HG02852 (cell line): ENCODE measurements at regions not wholly inside any gene's neighbourhood (a gene's known extent, or its start where the extent isn't known, plus 50 kb on each side); places are given as distances from the start of the nearest gene placed in this dataset.
"Not testable (repeated sequence)": the region's sequence is repeated elsewhere in the genome, so short reads cannot be mapped to it uniquely, and the experiment has no call there.

Experiments used
- ATAC-seq: cut with Tn5 transposase; IDR thresholded peaks from one replicate; pipeline ENCODE4 v1.9.1; 2021; ENCODE audit warnings: mild to moderate bottlenecking, moderate library complexity; ENCODE audit not compliant: unreplicated experiment

GRCh38 chr5:167071981-167072610, 1219.3 kb upstream of the WWC1 start:
- ATAC-seq = no peak

GRCh38 chr5:167081561-167081960, 1209.9 kb upstream of the WWC1 start:
- ATAC-seq = no peak

DNA sequence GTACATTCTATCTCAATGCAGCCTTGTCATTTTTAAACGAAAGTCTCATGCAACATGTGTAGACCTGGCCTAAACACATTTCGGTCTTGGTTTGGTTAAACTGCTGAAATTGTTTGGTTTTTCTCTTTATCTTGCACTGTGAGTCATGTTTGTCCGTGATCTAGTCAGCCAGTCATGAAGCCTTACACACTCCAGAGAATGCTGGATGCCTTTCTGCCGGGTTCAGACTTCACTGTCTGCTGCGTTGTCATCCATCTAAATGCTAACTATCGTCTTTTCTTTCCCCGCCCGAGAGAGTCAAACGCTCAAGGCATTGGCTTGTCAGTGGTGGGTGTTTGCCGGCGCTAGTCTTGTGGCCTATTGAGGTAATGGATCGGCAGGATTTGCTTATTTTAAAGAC, 1194.6 kb upstream of the WWC1 start:
- ATAC-seq = no peak

DNA sequence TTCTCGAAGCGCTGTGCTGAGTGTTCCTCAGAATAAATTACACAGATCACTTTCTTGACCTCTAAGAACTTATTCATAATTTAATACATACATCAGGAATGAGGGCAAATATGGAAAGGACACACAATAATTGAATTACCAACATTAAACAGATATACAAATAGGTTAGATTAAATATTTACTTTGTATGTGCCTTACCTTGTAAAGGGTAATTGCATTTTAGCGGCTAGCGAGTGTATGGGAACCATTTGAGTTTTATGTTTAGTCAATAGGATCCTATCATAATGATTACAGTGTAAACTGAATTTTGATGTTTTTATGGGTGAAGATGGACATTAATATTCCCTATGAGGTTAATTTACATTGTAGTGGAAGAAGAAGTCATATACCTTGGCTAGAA, 1187.1 kb upstream of the WWC1 start:
- ATAC-seq = no peak

DNA sequence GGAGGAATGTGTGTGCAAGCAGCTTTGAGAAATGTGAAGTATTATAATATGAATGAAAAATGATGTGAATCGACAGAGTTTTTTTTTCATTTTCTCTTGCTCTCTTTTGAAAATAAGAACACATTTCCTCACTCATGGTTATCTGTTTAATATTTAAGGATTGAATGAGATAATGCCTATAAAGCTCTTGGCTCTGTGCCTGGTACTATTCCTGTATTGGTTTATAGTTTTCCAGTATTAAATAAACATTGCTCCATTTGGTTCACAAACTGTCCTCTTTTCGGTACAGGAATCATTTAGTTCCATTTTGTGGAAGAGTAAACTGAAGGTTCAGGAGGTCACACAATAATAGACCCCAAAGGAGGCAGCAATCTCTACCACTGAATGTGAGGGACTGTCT, 1185.5 kb upstream of the WWC1 start:
- ATAC-seq = no peak

- no peak for ATAC-seq
Measured at GRCh38 chr5:167107684-167108083, 1183.8 kb upstream of the WWC1 start.

GRCh38 chr5:167108266-167108665, 1183.2 kb upstream of the WWC1 start:
- not testable (repeated sequence) for ATAC-seq

DNA sequence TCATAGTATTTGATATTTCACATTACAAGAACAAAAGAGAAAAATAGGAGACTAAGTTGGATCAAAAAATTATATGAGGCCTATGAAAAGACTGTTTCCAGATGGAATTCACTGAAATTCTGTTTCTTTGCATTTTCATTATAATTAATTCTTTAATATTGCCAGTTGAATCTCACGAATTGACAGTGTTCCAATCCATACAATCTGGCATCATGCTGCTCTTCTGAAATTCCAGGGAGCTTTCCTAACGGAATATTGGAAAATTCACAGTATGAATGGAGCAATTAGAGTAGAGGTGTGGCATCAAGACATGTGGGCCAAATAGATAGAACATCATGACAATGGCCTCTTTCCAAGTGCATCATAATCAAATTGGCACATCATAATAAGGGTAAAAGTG, 1178.9 kb upstream of the WWC1 start:
- no peak for ATAC-seq

DNA sequence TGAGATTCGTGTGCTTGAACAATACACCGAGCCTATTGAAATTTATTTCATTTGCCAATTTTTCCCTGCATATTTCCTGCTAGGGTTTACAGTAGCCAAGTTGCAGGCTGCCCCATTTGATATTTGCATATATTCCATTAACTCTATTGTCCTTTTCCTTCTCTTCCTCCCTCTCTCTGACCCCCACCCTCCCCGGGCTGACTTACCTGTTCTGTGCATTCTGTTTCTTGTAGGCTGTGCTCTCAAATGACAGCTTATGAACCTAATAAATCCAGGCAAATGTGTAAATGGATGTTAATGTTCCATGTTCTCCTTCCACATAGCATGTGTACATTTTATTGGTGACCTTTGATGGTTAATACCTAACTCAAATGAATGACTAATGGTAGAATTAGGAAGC, 1169.2 kb upstream of the WWC1 start:
- no peak for ATAC-seq

DNA sequence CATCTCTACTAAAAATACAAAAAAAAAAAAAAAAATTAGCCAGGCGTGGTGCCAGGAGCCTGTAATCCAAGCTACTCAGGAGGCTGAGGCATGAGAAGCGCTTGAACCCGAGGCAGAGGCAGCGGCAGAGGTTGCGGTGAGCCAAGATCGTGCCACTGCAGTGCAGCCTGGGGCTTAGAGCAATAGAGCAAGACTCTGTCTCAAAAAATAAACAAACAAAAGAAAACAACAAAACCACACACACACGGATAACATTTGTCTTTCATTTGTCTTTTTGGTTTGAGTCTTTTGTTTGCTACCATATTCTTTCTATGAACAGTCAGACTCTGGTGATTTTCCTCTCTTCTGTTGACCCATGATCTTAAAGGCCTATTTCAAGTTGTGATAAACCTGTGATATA, 1168.3 kb upstream of the WWC1 start:
- ATAC-seq = no peak

- no peak for ATAC-seq
Measured at GRCh38 chr5:167128581-167128980, 1162.9 kb upstream of the WWC1 start.

- ATAC-seq = no peak
Measured at GRCh38 chr5:167140548-167141291, 1150.7 kb upstream of the WWC1 start.

DNA sequence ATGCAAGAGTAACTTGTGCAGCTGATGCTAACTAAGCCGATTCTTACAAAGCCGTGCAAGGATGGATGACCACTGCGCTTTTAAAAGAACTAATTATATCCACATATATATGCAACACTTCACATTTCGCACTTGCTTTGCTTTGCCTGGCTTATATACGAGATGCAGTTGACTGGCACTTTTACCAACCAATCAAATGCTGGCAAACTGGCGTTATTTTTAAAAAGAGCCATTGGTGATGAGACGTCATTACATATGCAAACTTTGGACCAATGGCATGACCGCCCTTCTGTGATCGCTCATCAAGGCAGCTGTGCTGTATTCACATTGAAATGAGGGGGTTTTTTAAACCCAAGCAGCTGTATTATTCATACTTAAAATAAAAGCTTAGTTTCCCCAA, 1147.7 kb upstream of the WWC1 start:
- no peak for ATAC-seq

- no peak for ATAC-seq
Measured at GRCh38 chr5:167145841-167146240, 1145.6 kb upstream of the WWC1 start.

- ATAC-seq = no peak
Measured at GRCh38 chr5:167147879-167148278, 1143.6 kb upstream of the WWC1 start.

- no peak for ATAC-seq
Measured at GRCh38 chr5:167150661-167151060, 1140.8 kb upstream of the WWC1 start.

DNA sequence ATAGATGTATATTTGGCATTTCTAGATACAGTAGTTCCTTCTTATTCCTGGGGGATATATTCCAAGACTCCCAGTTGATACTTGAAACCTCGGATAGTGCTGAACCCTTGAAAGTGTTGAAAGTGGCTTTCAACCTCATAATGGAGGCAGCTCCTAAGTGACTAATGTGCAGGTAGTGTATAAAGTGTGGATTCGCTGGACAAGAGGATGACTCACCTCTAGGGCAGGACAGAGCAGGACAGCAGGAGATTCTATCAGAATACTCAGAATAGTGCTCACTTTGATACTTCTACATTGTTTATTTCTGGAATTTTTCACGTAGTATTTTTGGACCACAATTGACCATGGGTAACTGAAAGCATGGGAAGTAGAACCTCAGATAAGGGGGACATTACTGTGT, 1138.9 kb upstream of the WWC1 start:
- ATAC-seq = no peak

DNA sequence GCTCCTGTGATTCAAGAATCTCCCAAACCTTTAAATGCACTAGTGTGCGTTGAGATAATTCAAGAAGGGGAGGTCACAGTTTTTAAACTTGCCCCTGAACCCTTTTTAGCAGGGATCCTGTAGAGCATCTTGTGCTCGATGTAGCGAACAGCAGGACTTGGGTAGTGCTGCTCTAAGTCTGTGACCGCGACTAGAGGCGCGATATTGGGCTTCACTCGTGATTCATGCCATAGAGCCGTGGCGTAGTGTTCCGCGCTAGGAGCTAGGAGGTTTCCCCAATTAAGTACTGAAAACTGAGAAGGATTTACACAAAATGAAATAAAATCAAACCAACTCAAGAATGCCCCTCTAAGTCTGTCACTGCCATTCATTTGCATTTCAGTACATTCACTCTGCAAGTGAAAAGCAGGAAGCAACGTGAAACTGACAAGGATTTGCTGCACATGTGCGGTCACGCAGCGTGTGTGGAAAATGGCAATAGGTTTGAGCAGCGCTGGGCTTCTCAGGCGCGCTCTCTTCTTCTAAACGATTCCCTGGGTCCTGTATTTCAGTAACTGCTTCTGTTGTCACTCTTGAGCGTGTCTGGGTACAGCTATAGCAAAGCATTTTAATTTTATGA, 1135.9 kb upstream of the WWC1 start:
- ATAC-seq = no peak

DNA sequence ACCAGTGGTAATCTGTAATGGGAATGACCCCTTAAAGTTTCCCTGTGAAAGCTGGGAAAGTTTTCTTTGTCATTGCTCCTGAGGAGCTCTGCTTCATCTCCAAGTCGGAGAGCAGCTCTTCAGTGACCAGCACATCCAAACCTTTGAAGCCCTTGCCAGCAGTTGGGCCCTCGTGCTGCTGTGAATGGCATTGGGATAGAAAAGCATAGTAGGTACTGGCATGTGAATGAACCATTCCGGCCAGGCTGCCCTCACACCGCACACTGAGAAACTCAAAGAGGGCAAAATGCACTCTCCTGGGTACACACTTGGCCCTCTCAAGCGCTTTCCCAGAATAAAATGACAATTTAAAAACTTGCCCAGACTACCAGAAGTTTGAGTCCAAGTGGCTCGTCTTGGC, 1135.0 kb upstream of the WWC1 start:
- no peak for ATAC-seq

DNA sequence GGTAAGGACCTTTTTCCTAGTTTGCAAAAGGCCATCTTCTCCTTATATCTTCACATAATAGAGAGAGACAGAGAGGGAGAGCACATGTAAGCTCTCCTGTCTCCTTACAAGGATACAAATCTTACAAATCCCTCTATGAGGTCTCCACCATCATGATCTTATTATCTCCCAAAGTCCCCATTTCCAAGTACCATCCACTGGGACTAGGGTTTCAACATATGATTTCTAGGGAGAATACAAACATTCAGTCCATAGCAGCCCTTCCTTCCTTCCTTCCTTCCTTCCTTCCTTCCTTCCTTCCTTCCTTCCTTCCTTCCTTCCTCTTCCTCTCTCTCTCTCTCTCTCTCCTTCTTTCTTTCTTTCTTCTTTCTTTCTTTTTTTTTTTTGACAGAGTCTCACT, 1132.9 kb upstream of the WWC1 start:
- ATAC-seq = no peak

- ATAC-seq = no peak
Measured at GRCh38 chr5:167160388-167160787, 1131.1 kb upstream of the WWC1 start.

- no peak for ATAC-seq
Measured at GRCh38 chr5:167166696-167167095, 1124.7 kb upstream of the WWC1 start.
